Spleen (tissue), 11 donors: ENCODE measurements at regions not wholly inside any gene's neighbourhood (a gene's known extent, or its start where the extent isn't known, plus 50 kb on each side); places are given as distances from the start of the nearest gene placed in this dataset.

Experiments used
- DNase-seq: peaks from one replicate; pipeline ENCODE4 v3.0.0-alpha.2; 2020
- H3K27ac ChIP-seq, 8 donors: fragments of 200-600 bp; sonication (generic) in 7 of 8; 1 replicate in 4 of 8; 2 replicates in 4 of 8; pipeline versions ENCODE4 v1.5.0 to v1.8.0; 2016 to 2021; ENCODE audit warnings: inconsistent platforms in 4 of 8, mild to moderate bottlenecking in 4 of 8, moderate library complexity in 1 of 8
- H3K27me3 ChIP-seq, 7 donors: fragments of 200-600 bp; sonication (generic) in 6 of 7; replicated peaks in 1 of 7; 1 replicate in 4 of 7; 2 replicates in 3 of 7; pipeline versions ENCODE4 v1.5.0 to v1.8.0; 2016 to 2021; ENCODE audit warnings: inconsistent platforms in 3 of 7, mild to moderate bottlenecking in 1 of 7
- H3K36me3 ChIP-seq, 6 donors: fragments of 200-600 bp; sonication (generic) in 5 of 6; 1 replicate in 4 of 6; 2 replicates in 2 of 6; pipeline versions ENCODE4 v1.5.0 to v1.8.0; 2016 to 2021; ENCODE audit warnings: inconsistent platforms in 2 of 6
- H3K4me1 ChIP-seq, 6 donors: fragments of 200-600 bp; sonication (generic) in 5 of 6; 1 replicate in 3 of 6; 2 replicates in 3 of 6; pipeline versions ENCODE4 v1.5.0 to v1.8.0; 2016 to 2021; ENCODE audit warnings: inconsistent platforms in 3 of 6
- H3K4me3 ChIP-seq, 8 donors: fragments of 200-600 bp; sonication (generic) in 7 of 8; 1 replicate in 4 of 8; 2 replicates in 4 of 8; pipeline versions ENCODE4 v1.5.0 to v1.8.0; 2016 to 2021; ENCODE audit warnings: inconsistent platforms in 4 of 8, mild to moderate bottlenecking in 4 of 8, moderate library complexity in 2 of 8
- H3K9me3 ChIP-seq, 8 donors: fragments of 200-600 bp; sonication (generic) in 7 of 8; 1 replicate in 4 of 8; 2 replicates in 4 of 8; pipeline versions ENCODE4 v1.5.0 to v1.8.0; 2016 to 2021; ENCODE audit warnings: inconsistent platforms in 4 of 8
- POLR2A ChIP-seq, 3 donors: fragments of 450-650 bp; IDR thresholded peaks; one replicate each; pipeline ENCODE4 v1.5.1; 2017; ENCODE audit warnings: antibody characterized with exemption in 3 of 3, mild to moderate bottlenecking in 1 of 3
- POLR2AphosphoS5 ChIP-seq, 3 donors: sonication (generic); formaldehyde crosslinking; IDR thresholded peaks; one replicate each; pipeline ENCODE4 v1.5.1; 2017; ENCODE audit warnings: antibody characterized with exemption in 3 of 3
- WGBS, 5 donors: extraction: QIAGEN DNeasy Blood & Tissue Kit in 3 of 5; methylation state at CpG; one replicate each; pipeline versions ENCODE4 v1.1.5 to v1.1.7; 2013 to 2018; 5-methylcytosine and 5-hydroxymethylcytosine counted together
- intact Hi-C: fragments of 100-400 bp; cut with DNase I; formaldehyde crosslinking; loops from one replicate; pipeline ENCODE4 v1.15.0; 2023; ENCODE audit warnings: low total_unique reads
- TF ChIP-seq, protein P1 (sequence below), 11 experiments: fragments of 200-600 bp in 7 of 11; fragments of 450-650 bp in 4 of 11; sonication (generic) in 4 of 11; IDR thresholded peaks in 8 of 11; conservative IDR thresholded peaks in 3 of 11; 1 replicate in 7 of 11; 2 replicates in 4 of 11; pipeline versions ENCODE4 v1.4.0 to v1.8.0; 2016 to 2021; ENCODE audit warnings: antibody characterized with exemption in 11 of 11, inconsistent platforms in 4 of 11, mild to moderate bottlenecking in 1 of 11
- donor health status: healthy with polysubstance abuse.
- donor health status: DM: no; HTN: no; CAD: no; lungs with moderate emphysema.
- donor health status: DM: no; HTN: no; CAD: no.
- donor health status: Bipolar disorder and iron deficiency.
- donor health status: healthy.
- donor health status: DM: no; HTN: no; CAD: no.
- donor health status: DM: yes; HTN: yes; CAD: no.

DNA sequence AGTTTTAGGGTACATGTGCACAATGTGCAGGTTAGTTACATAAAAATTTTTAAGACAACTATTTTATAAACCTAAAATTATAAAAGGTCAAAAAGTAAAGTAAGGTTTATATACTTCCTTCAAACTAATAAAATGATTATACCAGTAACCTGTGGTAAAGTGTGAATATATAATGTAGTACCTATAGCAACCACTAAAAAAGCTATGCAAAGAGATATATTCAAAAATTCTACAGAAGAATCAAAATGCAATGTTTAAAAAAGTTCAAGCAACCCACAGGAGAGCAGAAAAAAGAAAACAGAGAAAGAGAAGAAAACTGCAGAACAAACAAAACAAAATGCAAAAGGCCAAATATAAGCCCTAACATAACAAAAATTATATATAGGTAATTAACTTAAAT, 379.5 kb upstream of the GALNTL6 start:
- TF ChIP-seq POLR2A (IDR thresholded peaks at IDR 0.05) (no peak), POLR2AphosphoS5 (IDR thresholded peaks at IDR 0.05) (no peak)
- TF ChIP-seq, protein P1, sequence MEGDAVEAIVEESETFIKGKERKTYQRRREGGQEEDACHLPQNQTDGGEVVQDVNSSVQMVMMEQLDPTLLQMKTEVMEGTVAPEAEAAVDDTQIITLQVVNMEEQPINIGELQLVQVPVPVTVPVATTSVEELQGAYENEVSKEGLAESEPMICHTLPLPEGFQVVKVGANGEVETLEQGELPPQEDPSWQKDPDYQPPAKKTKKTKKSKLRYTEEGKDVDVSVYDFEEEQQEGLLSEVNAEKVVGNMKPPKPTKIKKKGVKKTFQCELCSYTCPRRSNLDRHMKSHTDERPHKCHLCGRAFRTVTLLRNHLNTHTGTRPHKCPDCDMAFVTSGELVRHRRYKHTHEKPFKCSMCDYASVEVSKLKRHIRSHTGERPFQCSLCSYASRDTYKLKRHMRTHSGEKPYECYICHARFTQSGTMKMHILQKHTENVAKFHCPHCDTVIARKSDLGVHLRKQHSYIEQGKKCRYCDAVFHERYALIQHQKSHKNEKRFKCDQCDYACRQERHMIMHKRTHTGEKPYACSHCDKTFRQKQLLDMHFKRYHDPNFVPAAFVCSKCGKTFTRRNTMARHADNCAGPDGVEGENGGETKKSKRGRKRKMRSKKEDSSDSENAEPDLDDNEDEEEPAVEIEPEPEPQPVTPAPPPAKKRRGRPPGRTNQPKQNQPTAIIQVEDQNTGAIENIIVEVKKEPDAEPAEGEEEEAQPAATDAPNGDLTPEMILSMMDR (IDR thresholded peaks at IDR 0.05 in 8 of 11, conservative IDR thresholded peaks at IDR 0.05 in 3 of 11): no peak
- Histone ChIP-seq H3K27me3 (no peaks in the 10 kb centered on the region), H3K36me3 (no peaks in the 10 kb centered on the region), H3K4me1 (no peaks in the 10 kb centered on the region), H3K9me3 (no peaks in the 10 kb centered on the region), H3K27ac (no peak overlapping the region), H3K4me3 (no peak overlapping the region)
- DNase-seq: no peak
- intact Hi-C loops: no loop called here

DNA sequence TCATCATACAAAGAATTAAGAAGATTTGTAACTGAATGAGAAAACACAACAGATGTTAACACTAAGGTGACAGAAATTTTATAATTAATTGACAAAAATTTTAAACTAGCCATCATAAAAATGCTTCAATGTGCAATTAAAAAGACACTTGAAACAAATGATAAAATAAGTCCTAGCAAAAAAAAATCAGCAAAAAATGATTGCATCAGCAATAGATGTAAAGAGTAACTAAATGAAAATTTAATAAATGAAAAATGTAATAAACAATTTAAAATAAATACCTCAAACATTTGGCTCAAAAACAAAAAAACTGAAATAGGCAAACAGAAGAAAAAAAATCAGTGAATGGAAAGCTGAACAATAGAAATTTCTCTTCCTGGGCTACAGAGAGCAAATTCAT, 380.7 kb upstream of the GALNTL6 start:
- intact Hi-C loops: no loop called here
- Histone ChIP-seq H3K9me3 (no peaks in the 10 kb centered on the region), H3K27ac (no peak overlapping the region), H3K4me3 (no peak overlapping the region), H3K27me3 (no peaks in the 10 kb centered on the region), H3K4me1 (no peaks in the 10 kb centered on the region), H3K36me3 (no peaks in the 10 kb centered on the region)
- no peak for DNase-seq
- TF ChIP-seq POLR2A (IDR thresholded peaks at IDR 0.05): no peak
- TF ChIP-seq, protein P1 (IDR thresholded peaks at IDR 0.05 in 8 of 11, conservative IDR thresholded peaks at IDR 0.05 in 3 of 11): no peak
- no peak for TF ChIP-seq POLR2AphosphoS5 (IDR thresholded peaks at IDR 0.05)

DNA sequence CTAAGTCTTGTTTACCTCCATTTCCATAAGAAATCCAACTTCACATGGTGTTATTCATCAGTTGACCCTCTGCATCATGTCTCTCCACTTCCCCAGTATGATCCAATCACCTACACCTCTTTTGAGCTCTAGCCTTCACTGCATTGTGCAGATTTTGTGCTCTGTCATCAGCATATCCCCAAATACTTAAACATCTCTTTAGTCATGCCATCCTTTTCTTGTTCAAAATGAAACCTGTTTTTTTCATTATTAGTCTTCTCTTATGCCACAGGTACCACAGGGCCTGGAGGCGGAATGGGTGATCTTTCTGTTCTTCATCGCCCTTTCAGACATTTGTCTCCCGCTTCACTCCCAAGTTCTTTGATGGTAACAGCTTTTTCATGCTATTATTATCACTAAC, 382.7 kb upstream of the GALNTL6 start:
- TF ChIP-seq POLR2A (IDR thresholded peaks at IDR 0.05) (no peak), POLR2AphosphoS5 (IDR thresholded peaks at IDR 0.05) (no peak)
- TF ChIP-seq, protein P1 (IDR thresholded peaks at IDR 0.05 in 8 of 11, conservative IDR thresholded peaks at IDR 0.05 in 3 of 11): no peak
- H3K36me3 ChIP-seq: no peaks in the 10 kb centered on the region
- H3K4me3 ChIP-seq: no peak overlapping the region
- intact Hi-C loops: no loop called here
- no peak for DNase-seq
- 78 to 92% (median 84%) methylated on average over 3 of the region's 3 CpGs for WGBS, 5 donors
- no peaks in the 10 kb centered on the region for H3K4me1 ChIP-seq
- H3K27me3 ChIP-seq: no peaks in the 10 kb centered on the region
- no peak overlapping the region for H3K27ac ChIP-seq
- H3K9me3 ChIP-seq: no peaks in the 10 kb centered on the region

DNA sequence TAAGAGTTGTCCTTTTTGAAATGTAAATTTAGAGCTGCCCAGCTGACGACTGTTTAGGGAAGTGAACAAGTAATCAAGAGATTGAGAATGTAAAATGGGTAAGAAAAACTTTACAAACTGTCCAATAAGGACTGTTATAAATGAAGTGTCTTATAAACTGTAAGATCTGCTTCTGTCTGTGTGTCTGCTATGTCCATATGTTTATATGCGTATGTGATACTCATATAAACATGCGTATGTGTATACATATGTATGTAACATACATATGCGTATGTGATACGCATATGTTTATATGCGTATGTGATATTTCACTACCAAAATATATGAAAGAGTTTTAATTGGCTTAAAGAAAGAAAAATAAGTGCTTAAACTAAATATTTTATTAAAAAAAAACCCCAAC, 416.0 kb upstream of the GALNTL6 start:
- Histone ChIP-seq H3K27ac (no peak overlapping the region), H3K4me1 (no peaks in the 10 kb centered on the region), H3K27me3 (no peaks in the 10 kb centered on the region), H3K36me3 (no peaks in the 10 kb centered on the region), H3K9me3 (peaks cover 0 to 11% (median 0%) of the 10 kb centered on the region in 8 donors), H3K4me3 (no peak overlapping the region)
- no peak for DNase-seq
- TF ChIP-seq, protein P1 (IDR thresholded peaks at IDR 0.05 in 8 of 11, conservative IDR thresholded peaks at IDR 0.05 in 3 of 11): no peak
- no peak for TF ChIP-seq POLR2A (IDR thresholded peaks at IDR 0.05)
- no peak for TF ChIP-seq POLR2AphosphoS5 (IDR thresholded peaks at IDR 0.05)
- intact Hi-C loops: no loop called here
- WGBS, 5 donors: 91 to 96% (median 93%) methylated on average over 6 of the region's 6 CpGs
